HG02571 (cell line): ENCODE measurements at regions not wholly inside any gene's neighbourhood (a gene's known extent, or its start where the extent isn't known, plus 50 kb on each side); places are given as distances from the start of the nearest gene placed in this dataset.

Experiments
- ATAC-seq: cut with Tn5 transposase; IDR thresholded peaks from one replicate; pipeline ENCODE4 v1.9.1; 2021; ENCODE audit warnings: mild to moderate bottlenecking, moderate library complexity; ENCODE audit not compliant: unreplicated experiment

DNA sequence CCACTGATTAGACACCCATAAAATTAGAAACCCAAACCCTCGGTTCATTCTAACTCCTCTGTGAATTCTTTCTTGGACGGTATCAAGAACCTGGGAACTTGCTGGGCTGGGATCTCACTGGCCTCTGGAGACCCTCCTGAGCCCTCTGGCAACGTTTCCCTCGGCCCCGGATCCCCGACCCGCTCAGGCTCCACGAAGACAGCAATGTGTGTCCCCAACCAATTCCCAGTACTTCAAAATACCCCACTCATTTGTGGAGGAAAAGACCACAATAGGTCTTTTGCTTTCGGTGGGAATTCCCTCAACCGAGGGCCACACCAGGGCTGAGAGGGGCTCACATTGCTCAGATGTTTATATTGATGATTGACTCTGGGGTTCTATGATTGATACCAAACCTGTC is 117.9 kb upstream of the PRR20G start:
- ATAC-seq: no peak

- ATAC-seq: no peak
Observed at GRCh38 chr3:127405010-127405598, 117.3 kb upstream of the PRR20G start.

- no peak for ATAC-seq
Observed at GRCh38 chr3:127404221-127405009, 116.6 kb upstream of the PRR20G start.

DNA sequence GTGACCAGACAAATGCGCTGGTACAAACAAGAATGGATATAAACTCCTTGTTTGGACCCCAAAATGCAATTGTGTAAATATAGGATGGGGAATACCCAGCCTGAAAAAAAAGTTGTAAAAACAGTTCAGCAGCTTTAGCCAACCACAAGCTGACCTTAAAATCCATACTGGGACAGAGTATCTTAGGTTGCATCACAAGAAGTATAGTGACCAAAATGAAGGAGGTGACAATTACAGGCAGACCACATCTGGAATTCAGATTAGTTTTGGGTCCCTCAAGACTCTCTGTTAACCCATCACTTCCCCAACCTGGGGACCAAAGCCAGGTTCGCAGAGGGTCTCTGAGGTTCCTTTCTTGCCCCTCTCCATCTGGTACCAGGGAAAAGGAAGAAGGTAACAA is 115.9 kb upstream of the PRR20G start:
- ATAC-seq: no peak

GRCh38 chr3:127399154-127399553 is 111.3 kb upstream of the PRR20G start:
- no peak for ATAC-seq

DNA sequence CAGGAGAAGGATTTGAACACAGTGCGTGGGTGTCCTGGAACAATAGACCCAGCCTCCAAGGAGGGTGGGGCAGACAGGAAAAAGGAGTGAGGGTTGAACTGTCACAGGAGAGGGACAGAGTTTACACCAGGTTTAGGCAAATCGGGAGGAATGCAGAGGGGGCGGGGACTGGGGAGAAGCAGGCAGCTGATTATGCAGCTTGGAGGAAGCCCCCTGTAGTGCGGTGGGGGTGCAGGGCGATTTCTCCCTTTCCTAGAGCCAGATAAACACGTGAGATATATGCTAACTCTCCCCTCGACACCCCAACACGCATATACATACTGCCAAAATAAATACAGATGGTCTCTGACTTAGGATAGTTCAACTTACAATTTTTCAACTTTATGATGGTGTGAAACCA is 108.6 kb upstream of the PRR20G start:
- no peak for ATAC-seq

DNA sequence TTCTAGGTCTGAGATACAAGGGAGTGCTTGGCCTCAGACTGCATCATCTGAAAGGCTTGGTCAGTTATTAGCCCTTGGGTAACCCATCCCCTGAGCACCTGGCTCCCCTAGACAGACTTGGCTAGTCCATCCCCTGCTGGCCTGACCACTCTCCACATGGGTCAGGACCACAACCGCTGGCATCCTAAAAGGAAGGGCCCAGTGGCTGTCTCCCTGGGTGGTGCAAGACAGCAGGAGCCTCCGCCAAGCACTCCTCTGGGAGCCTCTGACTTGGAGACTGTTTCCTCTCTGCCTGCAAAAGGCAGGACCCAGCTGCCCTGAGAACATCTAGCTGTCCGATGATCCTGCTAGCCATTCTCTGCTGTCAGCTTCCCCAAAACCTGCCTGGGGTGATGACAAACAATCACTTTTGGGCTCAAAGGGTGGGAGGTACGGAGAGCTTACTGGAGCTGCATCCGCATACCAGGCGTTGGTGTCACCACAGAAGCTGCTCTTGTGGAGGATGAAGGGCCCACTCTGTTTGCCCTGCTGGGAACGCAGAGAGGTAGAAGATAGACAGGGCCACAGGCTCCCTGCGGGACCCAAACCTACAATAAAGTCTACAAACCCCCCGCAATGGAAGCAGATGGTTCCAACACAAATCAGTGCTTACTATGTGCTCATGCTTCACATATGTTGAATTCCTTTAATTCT is 108.0 kb upstream of the PRR20G start:
- no peak for ATAC-seq

DNA sequence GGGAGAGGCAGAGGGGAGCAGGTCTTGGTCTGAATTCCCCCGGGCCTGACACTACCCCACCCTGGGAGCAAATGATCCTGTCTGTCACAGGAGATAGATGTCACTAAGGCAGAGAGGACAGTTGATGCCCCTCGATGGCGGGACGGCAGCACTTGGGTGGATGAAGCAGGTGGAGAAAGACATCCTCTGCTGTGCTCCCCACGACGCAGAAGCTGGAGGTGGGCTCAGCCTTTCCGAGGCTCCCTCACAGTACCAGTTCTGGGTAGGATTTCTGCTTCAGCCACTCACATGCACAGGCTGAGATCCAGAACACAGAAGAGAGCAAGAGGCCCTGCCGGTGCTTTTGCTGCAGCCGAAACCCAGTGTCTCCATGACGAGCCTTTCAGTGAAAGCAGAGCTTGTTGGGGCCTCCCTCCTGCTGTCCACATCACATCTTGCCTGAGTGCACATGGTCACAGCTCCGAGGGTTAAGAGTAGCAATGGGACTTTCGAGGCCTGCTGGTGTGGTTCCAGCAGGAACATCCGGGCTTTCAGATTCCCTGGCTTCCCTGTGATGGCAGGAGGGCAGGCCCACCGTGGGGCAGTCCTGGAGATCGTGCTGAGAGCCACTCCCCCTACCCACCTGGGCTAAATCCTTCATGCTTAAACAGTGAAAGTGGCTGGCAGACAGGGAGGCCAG is 107.3 kb upstream of the PRR20G start:
- no peak for ATAC-seq

- no peak for ATAC-seq
Observed at GRCh38 chr3:127394031-127394430, 106.2 kb upstream of the PRR20G start.

DNA sequence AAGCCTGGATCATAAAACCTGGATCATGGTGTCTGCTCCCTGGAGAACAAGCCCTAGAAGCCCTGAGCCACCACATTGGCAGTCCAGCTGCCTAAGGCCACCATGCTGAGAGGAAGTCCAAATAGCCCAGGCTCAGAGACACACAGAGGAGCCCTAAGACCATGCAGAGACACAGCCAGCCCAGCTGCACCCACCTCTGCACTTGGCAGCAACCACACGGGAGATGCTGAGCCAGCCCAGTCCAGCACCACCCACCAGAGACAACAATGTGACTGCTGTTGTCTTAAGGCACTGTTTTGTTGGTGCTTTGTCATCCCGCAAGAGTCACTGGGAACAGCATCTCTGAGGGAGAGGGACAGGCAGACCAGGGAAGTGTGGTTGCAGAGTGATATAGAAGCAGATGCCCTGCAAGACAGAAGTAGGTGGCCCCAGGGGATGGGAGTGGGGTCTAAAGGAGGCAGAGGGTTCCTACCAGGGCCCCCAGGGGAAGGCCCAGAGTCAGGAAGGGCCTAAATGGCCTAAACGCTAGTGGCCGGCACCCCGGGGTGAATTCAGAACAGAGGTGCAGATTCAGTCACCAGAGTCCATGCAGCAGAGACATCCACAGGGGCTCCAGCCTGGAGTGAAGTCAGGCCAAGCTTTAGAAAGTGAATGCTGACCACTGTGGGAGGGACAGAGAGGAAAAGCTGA is 105.4 kb upstream of the PRR20G start:
- ATAC-seq: no peak

DNA sequence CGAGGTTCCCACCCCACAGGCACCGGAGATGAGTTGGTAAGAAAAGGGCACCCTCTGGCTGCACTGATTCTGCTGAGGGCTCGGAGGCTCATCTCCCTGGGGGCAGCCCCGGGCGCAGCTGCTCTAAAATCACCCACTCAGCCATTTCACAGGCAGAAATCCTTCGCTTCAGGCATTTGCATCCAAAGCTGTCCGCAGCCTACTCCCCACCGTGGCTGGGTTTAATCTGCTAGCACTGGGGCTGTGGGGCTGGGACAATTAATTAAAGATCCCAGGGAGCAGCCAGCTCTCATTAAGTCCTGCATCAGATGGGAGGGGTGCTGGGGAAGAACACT is 104.3 kb upstream of the PRR20G start:
- no peak for ATAC-seq

GRCh38 chr3:127391436-127392155 is 103.8 kb upstream of the PRR20G start:
- no peak for ATAC-seq

GRCh38 chr3:127390365-127391025 is 102.6 kb upstream of the PRR20G start:
- ATAC-seq: no peak

- no peak for ATAC-seq
Observed at GRCh38 chr3:127389913-127390312, 102.1 kb upstream of the PRR20G start.

DNA sequence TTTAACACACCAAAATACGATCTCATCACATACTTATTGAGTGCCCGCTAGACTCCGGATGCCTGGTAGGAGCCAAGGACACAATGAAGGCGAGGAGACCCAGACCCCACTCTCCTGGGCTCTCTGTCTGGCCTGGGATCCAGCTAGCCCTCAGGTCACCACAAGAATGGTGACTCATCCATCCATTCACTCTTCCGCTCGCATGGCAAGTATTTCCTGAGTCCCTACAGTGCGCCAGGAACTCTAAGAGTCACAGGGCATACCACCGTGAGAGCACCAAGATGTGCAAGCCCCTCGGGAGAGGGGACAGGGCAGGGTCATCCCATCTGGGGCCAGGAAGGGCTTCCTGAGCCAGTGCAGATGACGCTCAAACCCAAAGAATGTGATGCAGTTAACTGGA is 101.6 kb upstream of the PRR20G start:
- no peak for ATAC-seq

GRCh38 chr3:127388427-127388826 is 100.6 kb upstream of the PRR20G start:
- no peak for ATAC-seq

GRCh38 chr3:127387556-127388153 is 99.8 kb upstream of the PRR20G start:
- no peak for ATAC-seq

- no peak for ATAC-seq
Observed at GRCh38 chr3:127387119-127387518, 99.3 kb upstream of the PRR20G start.

GRCh38 chr3:127386490-127386889 is 98.6 kb upstream of the PRR20G start:
- no peak for ATAC-seq

- ATAC-seq: no peak
Observed at GRCh38 chr3:127385540-127385870, 97.7 kb upstream of the PRR20G start.
